Activated CD4-positive, alpha-beta T cell treated with anti-CD3 and anti-CD28 coated beads for 48 hours (primary cell): ENCODE measurements at regions not wholly inside any gene's neighbourhood (a gene's known extent, or its start where the extent isn't known, plus 50 kb on each side); places are given as distances from the start of the nearest gene placed in this dataset.
"Not testable (repeated sequence)": the region's sequence is repeated elsewhere in the genome, so short reads cannot be mapped to it uniquely, and the experiment has no call there.

Source experiments
- DNase-seq: peaks from one replicate; pipeline ENCODE4 v3.0.0-alpha.2; 2020

DNA sequence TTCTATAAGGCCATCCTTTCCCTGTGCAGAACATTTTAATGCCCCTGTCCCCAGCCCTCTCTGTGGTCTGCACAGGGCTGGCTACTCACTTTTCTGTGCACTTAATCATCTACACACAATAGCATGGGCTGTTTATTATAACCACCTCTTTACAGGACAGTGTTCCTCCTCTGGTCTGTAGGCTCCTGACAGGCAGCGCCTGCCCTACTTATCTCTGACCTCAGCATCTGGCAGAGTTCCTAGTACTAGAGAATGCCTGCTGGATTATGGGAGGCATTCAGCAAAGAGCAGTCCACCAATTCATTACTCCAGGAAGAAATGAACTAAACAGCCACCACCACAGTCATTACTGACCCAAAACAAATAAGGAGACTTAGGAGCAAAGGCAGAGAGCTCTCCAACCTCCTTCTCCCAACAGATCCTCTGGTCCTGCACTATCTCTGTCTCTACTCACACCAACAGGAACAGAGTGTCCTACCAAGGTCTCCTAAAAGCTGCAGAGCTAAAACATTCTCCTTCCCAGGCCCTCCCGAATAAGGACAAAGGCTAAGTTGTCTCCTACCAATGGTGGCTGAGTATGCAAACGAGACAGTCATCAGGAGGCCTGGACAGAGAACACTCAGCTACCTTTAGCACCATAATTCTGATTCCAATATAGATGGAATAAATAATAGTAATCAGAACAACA lies 279.2 kb downstream of the QDPR start:
- no peak for DNase-seq

DNA sequence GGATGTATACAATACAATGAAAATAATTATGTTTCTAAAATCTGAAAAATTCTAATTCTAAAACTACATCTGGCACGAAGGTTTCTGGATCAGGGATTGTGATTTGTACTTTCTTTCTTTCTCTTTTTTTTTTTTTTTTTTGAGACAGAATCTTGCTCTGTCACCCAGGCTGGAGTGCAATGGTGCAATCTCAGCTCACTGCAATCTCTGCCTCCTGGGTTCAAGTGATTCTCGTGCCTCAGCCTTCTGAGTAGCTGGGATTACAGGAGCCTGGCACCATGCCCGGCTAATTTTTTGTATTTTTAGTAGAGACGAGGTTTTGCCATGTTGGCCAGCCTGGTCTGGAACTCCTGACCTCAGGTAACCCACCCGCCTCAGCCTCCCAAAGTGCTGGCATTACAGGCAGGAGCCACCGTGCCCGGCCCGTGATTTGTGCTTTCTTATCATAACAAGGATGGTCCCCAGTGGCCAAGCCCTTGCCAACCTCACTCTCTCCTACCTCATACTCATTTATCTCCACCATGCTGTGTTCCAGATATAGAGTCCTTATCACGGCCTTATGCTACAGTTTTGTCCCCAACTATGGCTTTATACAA lies 279.9 kb downstream of the QDPR start:
- DNase-seq: not testable (repeated sequence)

DNA sequence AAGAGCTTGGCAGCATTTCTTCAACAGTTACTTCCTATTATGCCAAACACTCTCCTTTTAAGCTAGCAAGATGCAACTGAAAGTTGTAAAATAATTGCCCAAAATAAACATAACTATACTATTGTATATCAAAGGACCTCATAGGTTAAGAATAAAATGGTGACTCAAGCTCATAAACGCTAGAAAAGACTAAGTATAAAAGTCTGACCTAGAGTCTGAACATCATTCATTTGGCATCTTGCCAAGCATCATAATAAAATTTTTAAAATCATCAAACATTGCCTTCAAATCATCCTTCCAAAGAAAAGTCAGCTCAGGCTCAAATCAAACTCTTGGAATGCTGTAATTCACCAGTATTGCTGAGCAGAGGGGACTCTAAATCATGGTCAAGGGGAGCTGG lies 281.2 kb downstream of the QDPR start:
- DNase-seq: no peak

GRCh38 chr4:17220816-17221215 lies 291.1 kb downstream of the QDPR start:
- no peak for DNase-seq

DNA sequence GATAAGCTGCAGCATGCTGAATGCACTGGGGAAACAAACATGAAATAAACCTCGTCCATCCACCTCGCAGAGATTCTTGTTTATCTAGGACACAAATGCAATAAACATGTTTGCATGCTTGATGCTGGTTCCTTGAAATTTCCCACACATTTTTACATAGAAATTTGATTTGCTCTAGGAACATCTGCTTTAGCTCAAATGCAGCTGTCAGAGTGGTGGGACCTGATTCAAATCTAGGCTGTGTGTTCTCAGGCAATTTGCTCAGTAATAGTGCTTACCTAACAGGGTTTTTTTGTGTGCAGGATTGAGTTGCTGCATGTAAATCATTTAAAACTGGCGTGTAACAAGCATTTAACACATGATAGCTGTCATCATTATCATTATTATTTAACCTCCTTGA lies 293.1 kb downstream of the QDPR start:
- no peak for DNase-seq

DNA sequence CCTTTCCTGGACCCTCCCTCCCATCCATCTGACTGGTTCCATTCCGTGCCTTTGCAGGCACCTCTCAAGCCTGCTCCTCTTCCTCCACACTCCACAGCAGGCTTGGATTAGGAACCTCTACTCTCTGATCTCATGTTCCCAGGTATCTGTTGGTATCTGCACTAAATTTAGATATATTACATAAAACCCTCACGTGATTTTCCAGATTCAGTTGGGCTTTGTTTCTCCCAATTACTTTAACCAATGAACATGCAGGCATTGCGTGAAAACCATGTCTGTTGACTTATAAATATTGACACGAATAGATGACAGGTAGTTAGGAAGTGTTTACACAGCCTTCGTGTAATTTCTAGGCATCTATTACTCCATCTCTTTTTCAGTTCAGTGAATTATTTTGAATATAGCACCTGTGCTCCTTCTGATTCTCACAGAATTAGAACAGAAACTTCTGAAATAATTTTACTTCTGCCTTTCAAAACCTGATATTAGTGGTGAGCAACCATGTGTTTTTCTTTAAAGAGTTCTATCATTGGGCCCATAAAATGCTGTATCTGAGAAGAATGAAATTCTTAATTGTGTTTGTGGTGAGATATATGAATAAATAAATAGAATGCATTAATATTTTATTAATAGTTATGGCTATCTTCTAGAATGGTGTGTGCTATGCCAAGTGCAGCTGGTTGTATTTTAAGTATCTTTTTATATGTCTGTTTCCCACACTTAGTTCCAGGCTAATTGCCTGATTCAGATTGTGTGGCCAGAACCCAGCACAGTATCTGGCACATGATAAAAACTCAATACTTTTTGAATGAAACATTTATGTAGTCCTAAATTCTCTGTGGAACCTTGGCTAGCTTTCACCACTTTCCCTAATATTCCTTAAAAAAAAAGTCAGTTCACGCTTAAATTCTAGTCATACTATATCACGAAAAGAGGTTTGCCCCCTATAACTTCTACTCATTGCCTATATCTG lies 304.8 kb downstream of the QDPR start:
- DNase-seq: no peak

GRCh38 chr4:17204908-17205307 lies 306.5 kb upstream of the LDB2 start:
- DNase-seq: no peak

DNA sequence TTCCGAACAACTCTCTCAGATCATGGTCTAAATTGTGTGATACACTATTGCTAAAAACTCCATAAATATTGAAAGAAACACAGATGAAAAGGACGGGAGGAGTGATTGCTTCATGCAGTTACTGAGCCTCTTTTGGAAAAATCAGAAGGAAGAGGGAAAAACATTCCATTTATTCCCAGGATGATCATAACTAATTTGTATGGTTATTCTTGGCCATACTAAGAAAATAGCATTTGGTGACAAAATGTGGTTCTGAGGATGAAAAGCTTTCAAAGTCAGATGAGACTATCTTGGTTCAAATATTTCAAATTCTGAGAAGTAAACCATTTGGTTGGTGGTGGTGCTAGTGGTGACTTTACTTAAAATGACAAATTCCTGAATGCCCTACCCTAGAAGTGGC lies 305.4 kb upstream of the LDB2 start:
- DNase-seq: no peak

- no peak for DNase-seq
These were observed 298.6 kb upstream of the LDB2 start for GRCh38 chr4:17197070-17197469.

DNA sequence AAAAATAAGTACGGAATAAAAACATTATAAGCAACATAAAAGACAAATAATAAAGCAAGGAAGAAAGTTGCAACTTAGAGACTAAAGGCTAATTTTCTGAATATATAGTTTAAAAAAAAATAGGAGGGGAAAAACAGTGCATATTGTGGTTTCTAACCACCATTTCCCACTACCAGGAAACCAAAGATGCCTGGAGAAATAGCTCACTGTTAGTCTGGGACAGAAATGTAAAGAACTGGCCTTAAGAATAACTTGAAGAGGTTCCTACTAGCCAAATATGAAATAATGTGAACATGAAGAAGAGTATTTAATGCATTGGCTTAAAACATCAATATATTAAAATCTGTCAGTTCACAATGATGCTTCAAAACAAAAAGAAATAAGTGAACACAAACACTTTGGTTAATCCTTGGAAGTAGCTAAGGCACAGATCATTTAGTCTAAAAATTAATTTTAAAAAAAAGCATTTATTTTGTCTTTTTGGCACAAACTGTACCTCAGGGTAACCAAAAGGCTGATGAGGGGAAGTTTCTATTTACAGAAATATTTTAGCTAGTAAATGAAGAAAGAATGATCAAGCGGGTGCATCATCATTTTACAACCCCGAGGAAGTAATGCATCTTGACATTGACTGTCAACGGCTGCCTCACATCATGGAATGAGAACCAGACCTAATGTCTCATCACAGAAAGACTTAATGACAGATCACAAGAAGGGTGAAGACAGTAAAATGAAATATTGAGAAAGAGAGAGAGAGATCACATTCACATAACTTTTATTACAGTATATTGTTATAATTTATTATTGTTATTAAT lies 297.2 kb upstream of the LDB2 start:
- DNase-seq: no peak

DNA sequence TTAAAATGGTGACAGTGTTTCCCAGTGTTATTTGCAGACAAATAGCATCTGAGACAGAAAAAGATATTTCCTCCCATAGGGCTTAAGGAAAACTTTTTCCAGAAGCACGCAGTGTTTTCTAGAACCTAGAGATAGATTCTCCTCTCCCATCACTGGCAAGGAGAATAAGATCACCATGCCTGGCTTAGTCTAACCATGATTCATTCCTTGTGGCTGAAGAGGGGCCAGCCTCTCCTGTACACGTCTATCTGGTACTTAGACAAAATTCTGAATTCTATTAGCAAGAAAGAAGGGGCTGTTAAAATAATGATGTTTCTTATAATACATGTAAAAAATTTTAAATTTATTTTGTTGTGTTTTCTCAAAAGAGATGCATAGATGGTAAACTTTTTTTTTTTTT lies 296.1 kb upstream of the LDB2 start:
- DNase-seq: no peak

- DNase-seq: no peak
These were observed 291.3 kb upstream of the LDB2 start for GRCh38 chr4:17189759-17190158.

DNA sequence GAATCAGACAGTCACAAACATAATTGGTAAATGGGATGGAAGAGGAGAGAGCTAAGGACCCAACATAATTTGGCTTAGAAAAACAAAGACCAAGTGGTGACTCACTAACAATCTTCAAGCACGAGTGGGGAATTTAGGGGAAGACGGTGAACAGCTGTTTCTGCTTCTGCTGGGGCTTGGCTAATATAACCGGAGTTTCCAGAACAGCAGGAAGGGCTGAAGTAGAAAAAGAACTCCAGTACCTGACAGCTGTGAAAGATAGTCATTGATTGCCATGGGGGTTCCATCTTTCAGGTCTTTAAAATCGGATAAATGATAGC lies 290.9 kb upstream of the LDB2 start:
- DNase-seq: no peak

- no peak for DNase-seq
These were observed 290.3 kb upstream of the LDB2 start for GRCh38 chr4:17188547-17189400.

- no peak for DNase-seq
These were observed 289.7 kb upstream of the LDB2 start for GRCh38 chr4:17188125-17188524.

DNA sequence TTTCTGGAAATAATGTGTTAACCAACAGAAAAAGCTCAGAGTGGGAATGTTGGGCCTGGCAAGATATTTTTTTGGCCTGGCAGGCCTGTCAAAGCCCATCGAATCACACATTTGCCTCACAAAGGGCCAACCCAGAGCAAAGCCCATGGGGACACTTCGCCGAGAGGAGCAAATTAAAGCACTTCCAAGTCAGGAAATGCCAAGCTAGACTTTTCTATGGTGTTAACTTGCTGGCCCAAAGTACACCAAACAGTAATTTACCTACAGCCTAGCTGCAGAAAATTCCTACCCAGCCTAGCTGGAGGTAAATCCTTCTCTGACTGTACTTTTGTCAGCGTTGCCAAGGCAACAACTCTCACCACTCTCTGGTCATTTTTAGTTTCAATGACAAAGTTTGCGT lies 288.6 kb upstream of the LDB2 start:
- no peak for DNase-seq

DNA sequence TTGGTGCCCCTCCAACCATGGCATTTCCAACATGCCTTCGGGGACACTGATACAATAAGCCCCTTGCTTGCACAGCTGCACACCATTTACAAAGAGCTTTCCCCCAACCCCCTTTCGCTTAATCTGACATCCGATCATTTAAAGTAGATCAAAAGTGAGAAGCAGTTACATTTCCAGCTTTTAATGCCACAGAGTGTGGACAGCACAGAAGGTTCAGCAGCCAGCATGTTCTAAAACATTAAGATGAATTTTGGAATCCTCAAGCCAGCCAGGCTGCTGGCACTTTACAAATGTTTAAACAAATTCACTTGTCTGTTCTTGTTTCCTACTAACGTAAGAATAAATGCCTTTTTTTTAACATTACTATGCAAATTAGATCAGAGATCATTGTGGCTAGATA lies 284.4 kb upstream of the LDB2 start:
- DNase-seq: no peak

DNA sequence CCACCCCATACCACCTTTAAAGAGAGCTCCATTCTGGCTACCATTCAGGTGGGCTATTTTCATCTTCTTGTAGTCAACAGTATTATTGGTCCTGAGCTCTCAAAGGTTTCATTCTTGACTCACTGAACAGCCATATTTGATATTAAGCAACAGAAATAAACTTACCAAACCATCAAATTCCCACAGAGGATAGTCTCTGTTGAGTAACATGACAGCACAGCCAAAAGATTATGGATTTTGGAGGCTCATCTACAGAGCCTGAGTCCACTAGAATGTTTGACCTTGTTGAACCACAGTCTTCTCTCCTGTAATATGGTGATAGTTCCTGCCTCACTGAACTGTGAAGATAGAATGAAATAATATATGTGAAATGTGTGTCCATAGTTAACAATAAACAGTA lies 276.3 kb upstream of the LDB2 start:
- DNase-seq: no peak

DNA sequence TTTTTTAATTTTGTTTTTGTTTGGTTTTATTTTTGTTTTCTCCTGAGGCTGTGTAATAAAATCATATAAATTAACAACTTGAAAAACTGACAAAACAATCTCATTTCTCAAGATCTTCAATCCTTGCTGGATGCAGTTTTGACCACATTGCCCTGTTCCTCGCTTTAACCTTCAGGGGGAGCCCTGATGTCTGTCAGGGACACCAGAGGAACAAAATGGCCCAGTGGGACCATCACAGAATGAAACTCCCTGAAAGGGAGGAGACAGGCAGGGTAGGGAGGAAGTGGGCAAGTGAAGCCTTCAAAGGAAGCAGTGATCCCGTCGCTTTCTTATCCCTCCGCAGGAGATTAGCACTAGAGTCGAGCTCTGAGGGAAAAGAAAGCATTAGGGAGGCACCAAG lies 274.9 kb upstream of the LDB2 start:
- no peak for DNase-seq

- DNase-seq: no peak
These were observed 271.7 kb upstream of the LDB2 start for GRCh38 chr4:17170131-17170530.

DNA sequence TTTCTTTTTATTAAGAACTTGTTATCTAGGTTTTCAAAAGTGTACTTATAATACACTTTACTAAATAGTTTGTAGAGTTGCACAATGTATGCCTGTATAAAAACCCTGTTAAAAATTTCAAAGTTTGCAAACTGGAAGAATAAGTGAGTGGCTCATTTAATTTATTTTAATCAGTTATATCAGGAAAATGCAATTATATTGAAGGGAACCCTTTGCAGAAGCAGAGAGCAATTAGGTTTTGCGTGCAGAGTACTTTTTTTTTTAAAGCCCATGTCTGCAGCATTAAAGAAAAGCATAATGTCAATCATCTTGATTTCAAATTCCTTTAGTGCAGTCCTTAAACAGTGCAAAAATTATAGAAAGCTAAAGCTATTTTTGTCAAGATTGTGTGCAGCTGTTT lies 271.3 kb upstream of the LDB2 start:
- no peak for DNase-seq

DNA sequence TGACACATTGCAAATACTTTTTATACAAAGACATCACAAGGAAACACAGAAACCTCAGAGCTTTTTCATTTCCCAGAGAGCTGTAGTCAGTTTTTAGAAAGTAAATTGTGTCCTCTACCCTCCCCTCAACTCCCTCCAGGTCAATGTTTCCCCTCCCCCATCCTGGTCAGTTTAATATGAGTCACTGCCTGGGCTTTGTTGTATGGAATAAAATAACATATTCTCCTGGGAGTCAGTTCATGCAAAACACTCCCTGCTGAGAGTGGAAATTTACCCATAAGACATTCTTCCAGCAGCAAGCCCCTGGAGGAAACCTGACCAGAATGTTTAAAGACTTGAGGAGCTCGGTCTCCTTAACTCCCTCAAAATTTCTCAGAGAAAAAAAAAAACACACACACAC lies 270.1 kb upstream of the LDB2 start:
- no peak for DNase-seq
